ENCODE measurements at regions not wholly inside any gene's neighbourhood (a gene's known extent, or its start where the extent isn't known, plus 50 kb on each side); places are given as distances from the start of the nearest gene placed in this dataset.

GRCh38 chr2:239690651-239691631, 290.1 kb upstream of the HDAC4 start:
- peaks cover 60% of the 10 kb centered on the region for H3K27me3 Mint-ChIP-seq (ENCODE audit: insufficient read depth, unreplicated experiment)
- intact Hi-C loops (cut with micrococcal nuclease), result no loop called here
- H3K4me1 Mint-ChIP-seq (ENCODE audit: insufficient read depth, unreplicated experiment), result no peaks in the 10 kb centered on the region
- H3K27ac Mint-ChIP-seq (ENCODE audit: low read depth, unreplicated experiment), result no peak overlapping the region
- ChIA-PET CTCF (no interaction called here), POLR2A (interaction anchor here (0.6 kb wide), 1 partner anchor 30 kb away, joined by 3 read pairs; no protein-coding TSS in a partner anchor)
- no TSS peak for BruUV-seq (replicated peaks)
- H3K4me3 Mint-ChIP-seq (ENCODE audit: unreplicated experiment), result no peak overlapping the region
- H3K36me3 Mint-ChIP-seq (ENCODE audit: insufficient read depth, unreplicated experiment), result no peaks in the 10 kb centered on the region
- TF ChIP-seq CTCF (IDR thresholded peaks at IDR 0.05; ENCODE audit: unreplicated experiment), result no peak
- no peaks in the 10 kb centered on the region for H3K9me3 Mint-ChIP-seq (ENCODE audit: unreplicated experiment)
- no peak for DNase-seq (ENCODE audit: unreplicated experiment)

GRCh38 chr2:239689985-239690384, 289.2 kb upstream of the HDAC4 start:
- peaks cover 58% of the 10 kb centered on the region for H3K27me3 Mint-ChIP-seq (ENCODE audit: insufficient read depth, unreplicated experiment)
- no peak for DNase-seq (ENCODE audit: unreplicated experiment)
- H3K4me3 Mint-ChIP-seq (ENCODE audit: unreplicated experiment), result no peak overlapping the region
- H3K27ac Mint-ChIP-seq (ENCODE audit: low read depth, unreplicated experiment), result no peak overlapping the region
- POLR2A ChIA-PET, result no interaction called here
- CTCF ChIA-PET, result interaction anchor here (0.6 to 1.0 kb wide), 2 partner anchors 33 to 302 kb away, joined by 3 to 4 read pairs; no protein-coding TSS in a partner anchor
- no peaks in the 10 kb centered on the region for H3K9me3 Mint-ChIP-seq (ENCODE audit: unreplicated experiment)
- H3K4me1 Mint-ChIP-seq (ENCODE audit: insufficient read depth, unreplicated experiment), result no peaks in the 10 kb centered on the region
- H3K36me3 Mint-ChIP-seq (ENCODE audit: insufficient read depth, unreplicated experiment), result no peaks in the 10 kb centered on the region
- TF ChIP-seq CTCF (IDR thresholded peaks at IDR 0.05; ENCODE audit: unreplicated experiment), result no peak
- no TSS peak for BruUV-seq (replicated peaks)
- intact Hi-C loops (cut with micrococcal nuclease), result no loop called here

GRCh38 chr2:239689410-239689809, 288.6 kb upstream of the HDAC4 start:
- POLR2A ChIA-PET, result no interaction called here

More at GRCh38 chr2:239689410-239689809, 288.6 kb upstream of the HDAC4 start:
- no peaks in the 10 kb centered on the region for H3K4me1 Mint-ChIP-seq (ENCODE audit: insufficient read depth, unreplicated experiment)
- intact Hi-C loops (cut with micrococcal nuclease), result no loop called here
- no peak overlapping the region for H3K27ac Mint-ChIP-seq (ENCODE audit: low read depth, unreplicated experiment)
- no peak for DNase-seq (ENCODE audit: unreplicated experiment)
- H3K9me3 Mint-ChIP-seq (ENCODE audit: unreplicated experiment), result no peaks in the 10 kb centered on the region
- CTCF ChIA-PET, result interaction anchor here (0.6 to 1.0 kb wide), 2 partner anchors 301 to 303 kb away, joined by 3 to 4 read pairs; no protein-coding TSS in a partner anchor
- no TSS peak for BruUV-seq (replicated peaks)
- no peaks in the 10 kb centered on the region for H3K36me3 Mint-ChIP-seq (ENCODE audit: insufficient read depth, unreplicated experiment)
- H3K27me3 Mint-ChIP-seq (ENCODE audit: insufficient read depth, unreplicated experiment), result peaks cover 61% of the 10 kb centered on the region
- TF ChIP-seq CTCF (IDR thresholded peaks at IDR 0.05; ENCODE audit: unreplicated experiment), result no peak
- H3K4me3 Mint-ChIP-seq (ENCODE audit: unreplicated experiment), result no peak overlapping the region

All from MCF 10A (cell line).